Stimulated activated naive CD8-positive, alpha-beta T cell treated with anti-CD3 and anti-CD28 coated beads, Interleukin-15, amount 100 ng/mL, for 72 hours (primary cell): ENCODE measurements at regions not wholly inside any gene's neighbourhood (a gene's known extent, or its start where the extent isn't known, plus 50 kb on each side); places are given as distances from the start of the nearest gene placed in this dataset.
"Not testable (repeated sequence)": the region's sequence is repeated elsewhere in the genome, so short reads cannot be mapped to it uniquely, and the experiment has no call there.

Experiments used
- ATAC-seq: fragments of 150-1000 bp; cut with Tn5 transposase; 2 replicates; pipeline ENCODE4 v1.10.0; 2021; ENCODE audit warnings: mild to moderate bottlenecking, moderate library complexity
- DNase-seq, 2 donors: peaks; one replicate each; pipeline ENCODE4 v3.0.0; 2021 to 2022
- H3K27ac Mint-ChIP-seq, 2 donors: one replicate each; pipeline ENCODE4 v1.8.0; 2022; ENCODE audit warnings: mild to moderate bottlenecking in 2 of 2, mixed read lengths in 2 of 2, moderate library complexity in 2 of 2
- H3K27me3 Mint-ChIP-seq: one replicate; pipeline ENCODE4 v1.8.0; 2022; ENCODE audit warnings: mixed read lengths
- H3K4me1 Mint-ChIP-seq: one replicate; pipeline ENCODE4 v1.8.0; 2022; ENCODE audit warnings: mild to moderate bottlenecking, mixed read lengths
- H3K4me3 Mint-ChIP-seq, 2 donors: one replicate each; pipeline ENCODE4 v1.8.0; 2022; ENCODE audit warnings: mild to moderate bottlenecking in 2 of 2, mixed read lengths in 2 of 2, moderate library complexity in 1 of 2
- H3K9me3 Mint-ChIP-seq, 2 donors: one replicate each; pipeline ENCODE4 v1.8.0; 2022; ENCODE audit warnings: mixed read lengths in 2 of 2

DNA sequence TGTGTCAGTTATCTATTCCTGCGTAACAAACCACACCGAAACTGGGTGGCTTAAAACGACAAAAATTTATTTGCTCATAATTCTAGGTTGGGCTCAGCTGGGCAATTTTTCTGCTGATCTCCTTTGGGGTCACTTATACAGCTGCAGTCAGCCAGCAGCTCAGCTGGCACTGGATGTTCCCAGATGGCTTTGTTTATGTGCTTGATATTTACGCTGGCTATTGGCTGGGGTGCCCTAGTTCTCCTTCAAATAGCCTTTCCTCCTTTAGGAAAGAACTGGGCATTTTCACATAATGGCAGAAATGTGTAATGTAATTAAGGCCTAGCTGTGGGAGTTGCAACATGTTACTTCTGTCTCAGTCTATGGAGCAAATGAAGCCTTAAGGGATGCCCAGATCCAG lies 142.2 kb downstream of the B3GNT2 start:
- H3K9me3 Mint-ChIP-seq, result no peaks in the 10 kb centered on the region

DNA sequence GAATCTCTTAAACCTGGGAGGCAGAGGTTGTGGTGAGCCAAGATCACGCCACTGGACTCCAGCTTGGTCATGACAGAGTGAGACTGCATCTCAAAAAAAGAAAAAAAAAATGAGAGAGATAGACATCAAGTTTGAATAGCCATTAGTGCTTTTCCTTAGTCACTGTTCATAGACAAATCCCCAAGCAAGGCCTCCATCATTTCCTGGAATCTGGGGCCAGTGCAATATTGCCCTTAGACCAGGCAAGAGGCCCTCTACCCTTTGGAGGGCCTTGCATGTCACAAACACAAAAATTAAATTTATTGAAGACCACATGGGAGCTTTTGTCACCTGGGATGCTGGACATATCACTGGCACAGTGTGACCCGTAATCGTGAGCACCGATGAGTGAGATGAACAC lies 141.5 kb downstream of the B3GNT2 start:
- Mint-ChIP-seq H3K4me1 (peaks cover 38% of the 10 kb centered on the region), H3K27me3 (no peaks in the 10 kb centered on the region), H3K27ac (no peak overlapping the region), H3K9me3 (no peaks in the 10 kb centered on the region), H3K4me3 (no peak overlapping the region)
- DNase-seq (no peak), ATAC-seq (no peak)

More for the DNA sequence above, 142.2 kb downstream of the B3GNT2 start:
- Mint-ChIP-seq H3K27ac (no peak overlapping the region), H3K4me3 (no peak overlapping the region), H3K27me3 (no peaks in the 10 kb centered on the region), H3K4me1 (peaks cover 33% of the 10 kb centered on the region)
- DNase-seq (no peak), ATAC-seq (no peak)

- Mint-ChIP-seq H3K9me3 (peaks cover 2% of the 10 kb centered on the region in 2 donors), H3K4me1 (peaks cover 39% of the 10 kb centered on the region), H3K4me3 (no peak overlapping the region), H3K27me3 (no peaks in the 10 kb centered on the region), H3K27ac (peak overlapping the region in 1 of 2 donors; percentile 27)
- DNase-seq (no peak), ATAC-seq (no peak)
Observed at GRCh38 chr2:62335612-62336011, 139.7 kb downstream of the B3GNT2 start.

- no peak for DNase-seq
- Mint-ChIP-seq H3K9me3 (peaks cover 8 to 11% of the 10 kb centered on the region in 2 donors), H3K27me3 (no peaks in the 10 kb centered on the region), H3K27ac (peak overlapping the region; percentile 90 to 91), H3K4me3 (no peak overlapping the region), H3K4me1 (peaks cover 45% of the 10 kb centered on the region)
- peak; percentile 66 for ATAC-seq
Observed at GRCh38 chr2:62334440-62335058, 138.6 kb downstream of the B3GNT2 start.

DNA sequence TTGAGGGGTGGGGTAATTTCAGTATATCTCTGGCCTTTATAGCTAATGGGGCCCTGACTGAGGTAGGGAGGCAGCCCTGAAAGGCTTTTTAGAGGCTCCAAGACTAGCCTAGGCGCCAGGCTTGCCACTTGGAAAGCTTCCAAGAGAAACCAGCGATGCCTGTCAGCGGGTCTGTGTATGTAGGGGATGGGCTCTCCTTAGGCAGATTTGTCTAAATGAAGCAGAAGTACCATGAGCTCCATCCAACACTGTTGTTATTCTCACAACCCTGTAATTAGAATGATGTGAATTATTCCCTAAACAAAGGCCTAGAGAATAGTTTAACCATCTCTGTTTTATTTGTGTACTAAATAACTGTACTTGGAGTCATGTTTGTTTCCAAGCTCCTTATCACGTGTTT lies 138.1 kb downstream of the B3GNT2 start:
- ATAC-seq, result no peak
- H3K9me3 Mint-ChIP-seq, result peaks cover 8 to 11% of the 10 kb centered on the region in 2 donors
- H3K4me1 Mint-ChIP-seq, result peaks cover 45% of the 10 kb centered on the region
- no peak overlapping the region for H3K4me3 Mint-ChIP-seq
- no peaks in the 10 kb centered on the region for H3K27me3 Mint-ChIP-seq
- H3K27ac Mint-ChIP-seq, result peak overlapping the region; percentile 90 to 91
- DNase-seq, result no peak

GRCh38 chr2:62330959-62331358 lies 135.0 kb downstream of the B3GNT2 start:
- Mint-ChIP-seq H3K4me1 (peaks cover 50% of the 10 kb centered on the region), H3K4me3 (no peak overlapping the region), H3K27ac (peak overlapping the region in 1 of 2 donors; percentile 47), H3K9me3 (peaks cover 12 to 26% of the 10 kb centered on the region in 2 donors), H3K27me3 (no peaks in the 10 kb centered on the region)
- DNase-seq, result no peak
- no peak for ATAC-seq

DNA sequence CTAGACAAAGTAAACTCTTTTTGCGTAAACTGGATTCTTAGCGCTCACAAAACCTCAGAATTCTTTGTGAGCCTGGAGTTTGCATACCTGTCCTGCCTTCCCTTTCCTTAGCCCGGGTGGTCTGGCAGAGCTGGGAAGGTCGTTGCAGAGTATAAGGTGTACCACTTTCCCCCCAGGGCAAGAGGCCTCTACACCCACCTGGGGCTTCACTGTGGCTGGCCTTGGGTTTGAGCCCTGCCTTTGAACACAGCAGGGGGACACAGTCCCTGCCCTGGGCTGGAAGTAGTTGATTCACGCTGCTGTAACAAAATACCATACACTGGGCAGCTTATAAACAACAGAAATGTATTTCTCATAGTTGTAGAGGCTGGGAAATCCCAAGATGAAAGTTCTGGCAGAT lies 133.9 kb downstream of the B3GNT2 start:
- H3K4me3 Mint-ChIP-seq, result no peak overlapping the region
- no peak overlapping the region for H3K27ac Mint-ChIP-seq
- H3K4me1 Mint-ChIP-seq, result peaks cover 39% of the 10 kb centered on the region
- ATAC-seq (no peak), DNase-seq (no peak)
- H3K9me3 Mint-ChIP-seq, result peaks cover 22 to 38% of the 10 kb centered on the region in 2 donors
- no peaks in the 10 kb centered on the region for H3K27me3 Mint-ChIP-seq

- ATAC-seq, result no peak
- peaks cover 30% of the 10 kb centered on the region for H3K4me1 Mint-ChIP-seq
- no peak overlapping the region for H3K4me3 Mint-ChIP-seq
- peaks cover 31 to 44% of the 10 kb centered on the region in 2 donors for H3K9me3 Mint-ChIP-seq
- no peak for DNase-seq
- no peak overlapping the region for H3K27ac Mint-ChIP-seq
- no peaks in the 10 kb centered on the region for H3K27me3 Mint-ChIP-seq
Observed at GRCh38 chr2:62326735-62327134, 130.8 kb downstream of the B3GNT2 start.

- Mint-ChIP-seq H3K27ac (no peak overlapping the region), H3K9me3 (peaks cover 27 to 40% of the 10 kb centered on the region in 2 donors), H3K4me1 (peaks cover 35% of the 10 kb centered on the region), H3K4me3 (no peak overlapping the region), H3K27me3 (no peaks in the 10 kb centered on the region)
- DNase-seq (no peak), ATAC-seq (no peak)
Observed at GRCh38 chr2:62325398-62325797, 129.5 kb downstream of the B3GNT2 start.

DNA sequence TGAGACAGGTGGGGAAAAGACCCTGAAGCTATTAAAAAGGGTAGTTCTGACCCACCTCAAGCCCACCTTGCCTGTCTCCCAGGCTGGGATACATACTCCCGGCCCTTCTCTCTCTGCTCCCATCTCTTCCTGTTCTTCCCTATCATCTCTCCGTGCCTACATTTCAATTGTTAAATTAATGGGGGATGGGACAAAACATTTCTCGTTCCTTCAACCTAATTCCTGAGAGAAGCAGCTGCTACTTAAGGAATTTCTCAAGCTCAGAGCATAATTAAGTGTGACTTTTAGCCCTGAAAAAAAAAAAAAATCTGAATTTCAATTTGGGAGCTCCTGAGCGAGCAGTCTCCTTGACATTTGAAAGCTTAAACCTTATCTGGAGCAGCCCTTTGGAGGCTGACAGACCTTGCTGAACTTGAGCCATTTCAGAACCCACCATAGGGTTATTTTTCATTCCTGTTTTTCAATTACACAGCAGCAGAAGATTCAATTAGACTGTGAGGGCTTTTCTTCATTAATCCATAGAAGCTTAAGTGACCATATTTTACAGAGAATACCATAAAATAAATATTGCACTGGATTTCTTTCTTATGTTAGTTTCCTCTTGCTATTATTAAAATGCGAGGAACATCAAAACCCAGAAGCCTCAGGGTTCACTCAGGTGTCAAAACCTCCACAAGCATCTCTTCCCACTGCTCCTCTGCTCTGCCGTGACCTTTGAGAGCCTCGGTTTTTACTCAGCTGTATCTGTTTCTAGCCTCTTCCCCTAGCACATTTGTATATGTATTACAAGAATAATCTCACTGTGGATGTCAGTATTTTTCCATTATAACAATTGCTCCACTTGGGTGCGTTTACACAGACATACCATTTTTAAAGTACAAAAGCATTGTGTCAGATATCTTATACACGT lies 125.7 kb downstream of the B3GNT2 start:
- DNase-seq (no peak), ATAC-seq (peak; percentile 82)
- H3K4me3 Mint-ChIP-seq, result peak overlapping the region; percentile 57 to 71
- H3K9me3 Mint-ChIP-seq, result peaks cover 19 to 24% of the 10 kb centered on the region in 2 donors
- H3K4me1 Mint-ChIP-seq, result peaks cover 46% of the 10 kb centered on the region
- H3K27me3 Mint-ChIP-seq, result no peaks in the 10 kb centered on the region
- H3K27ac Mint-ChIP-seq, result peak overlapping the region; percentile 81 to 84

- Mint-ChIP-seq H3K9me3 (peaks cover 16 to 19% of the 10 kb centered on the region in 2 donors), H3K27ac (peak overlapping the region; percentile 77 to 79), H3K27me3 (no peaks in the 10 kb centered on the region), H3K4me1 (peaks cover 53% of the 10 kb centered on the region), H3K4me3 (peak overlapping the region; percentile 57 to 71)
- peak; percentile 72 for ATAC-seq
- DNase-seq, result no peak
Observed at GRCh38 chr2:62320657-62321357, 124.9 kb downstream of the B3GNT2 start.

DNA sequence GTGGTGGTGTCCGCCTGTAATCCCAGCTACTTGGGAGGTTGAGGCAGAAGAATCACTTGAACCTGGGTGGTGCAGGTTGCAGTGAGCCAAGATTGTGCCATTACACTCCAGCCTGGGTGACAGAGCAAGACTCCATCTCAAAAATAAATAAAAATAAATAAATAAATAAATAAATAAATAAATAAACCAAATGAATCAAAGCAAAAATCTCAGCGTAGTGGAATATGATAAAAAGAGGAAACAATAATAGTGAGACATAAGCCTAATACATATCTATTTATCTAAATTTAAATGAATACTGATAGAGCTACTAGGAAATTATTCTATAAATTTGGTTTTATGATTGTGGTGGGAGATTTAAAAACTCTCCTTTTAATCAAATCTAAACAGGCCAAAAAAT lies 124.2 kb downstream of the B3GNT2 start:
- not testable (repeated sequence) for ATAC-seq, H3K4me3 Mint-ChIP-seq, H3K27ac Mint-ChIP-seq, H3K27me3 Mint-ChIP-seq, DNase-seq
- Mint-ChIP-seq H3K9me3 (peaks cover 9 to 13% of the 10 kb centered on the region in 2 donors), H3K4me1 (peaks cover 59% of the 10 kb centered on the region)

GRCh38 chr2:62319070-62319469 lies 123.2 kb downstream of the B3GNT2 start:
- Mint-ChIP-seq H3K4me3 (no peak overlapping the region), H3K4me1 (peaks cover 70% of the 10 kb centered on the region), H3K27me3 (no peaks in the 10 kb centered on the region), H3K27ac (no peak overlapping the region), H3K9me3 (peaks cover 0 to 2% of the 10 kb centered on the region in 2 donors)
- ATAC-seq (no peak), DNase-seq (no peak)

DNA sequence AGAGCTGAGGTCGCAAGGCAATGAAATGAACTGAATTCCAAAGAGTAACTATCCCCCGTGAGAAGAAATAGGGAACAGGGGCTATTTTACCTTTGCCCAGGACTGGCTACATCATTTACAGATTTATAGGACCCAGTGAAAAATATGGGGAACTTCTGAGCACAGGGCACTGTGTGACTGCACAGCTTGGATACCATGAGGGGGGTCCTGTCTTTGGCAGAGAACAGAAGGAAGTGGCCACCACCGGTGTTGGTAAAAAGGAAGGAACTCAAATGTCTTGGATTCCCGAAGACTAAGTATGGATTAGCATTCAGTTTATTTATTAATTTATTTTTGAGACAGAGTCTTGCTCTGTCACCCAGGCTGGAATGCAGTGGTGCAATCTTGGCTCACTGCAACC lies 119.6 kb downstream of the B3GNT2 start:
- no peaks in the 10 kb centered on the region for H3K27me3 Mint-ChIP-seq
- no peak overlapping the region for H3K27ac Mint-ChIP-seq
- H3K9me3 Mint-ChIP-seq, result no peaks in the 10 kb centered on the region
- DNase-seq, result no peak
- no peak for ATAC-seq
- no peak overlapping the region for H3K4me3 Mint-ChIP-seq
- peaks cover 79% of the 10 kb centered on the region for H3K4me1 Mint-ChIP-seq

- DNase-seq (no peak), ATAC-seq (peak; percentile 17)
- Mint-ChIP-seq H3K27ac (peak overlapping the region; percentile 70 to 85), H3K4me1 (peaks cover 88% of the 10 kb centered on the region), H3K4me3 (peak overlapping the region; percentile 58 to 76), H3K9me3 (no peaks in the 10 kb centered on the region), H3K27me3 (no peaks in the 10 kb centered on the region)
Observed at GRCh38 chr2:62314291-62314690, 118.4 kb downstream of the B3GNT2 start.
